ENCODE measurements at regions not wholly inside any gene's neighbourhood (a gene's known extent, or its start where the extent isn't known, plus 50 kb on each side); places are given as distances from the start of the nearest gene placed in this dataset.

GRCh38 chr12:27896419-27896990 is 76.0 kb downstream of the PTHLH start:
- no peak for DNase-seq (ENCODE audit: low spot score)
- intact Hi-C loops (cut with DNase I): no loop called here
- Histone ChIP-seq H3K9me3 (no peaks in the 10 kb centered on the region), H3K36me3 (no peaks in the 10 kb centered on the region), H3K4me3 (no peak overlapping the region), H3K27me3 (replicated peaks; ENCODE audit: insufficient read depth) (no peaks in the 10 kb centered on the region), H3K27ac (no peak overlapping the region), H3K4me1 (replicated peaks) (no peaks in the 10 kb centered on the region)
- WGBS: 78% methylated on average over 3 of the region's 3 CpGs
- TF ChIP-seq POLR2A (IDR thresholded peaks at IDR 0.05) (no peak), POLR2AphosphoS5 (IDR thresholded peaks at IDR 0.05) (no peak), CTCF (IDR thresholded peaks at IDR 0.05) (no peak)

- H3K9me3 ChIP-seq: no peaks in the 10 kb centered on the region
- H3K4me1 ChIP-seq (replicated peaks): no peaks in the 10 kb centered on the region
- no peak for TF ChIP-seq CTCF (IDR thresholded peaks at IDR 0.05)
- TF ChIP-seq POLR2AphosphoS5 (IDR thresholded peaks at IDR 0.05): no peak
- no peak for TF ChIP-seq POLR2A (IDR thresholded peaks at IDR 0.05)
- intact Hi-C loops (cut with DNase I): no loop called here
- WGBS: 80% methylated on average over 3 of the region's 3 CpGs
- no peaks in the 10 kb centered on the region for H3K27me3 ChIP-seq (replicated peaks; ENCODE audit: insufficient read depth)
- H3K27ac ChIP-seq: no peak overlapping the region
- DNase-seq (ENCODE audit: low spot score): no peak
- H3K4me3 ChIP-seq: no peak overlapping the region
- no peaks in the 10 kb centered on the region for H3K36me3 ChIP-seq
Measured at GRCh38 chr12:27894309-27894708, 78.2 kb downstream of the PTHLH start.

GRCh38 chr12:27879708-27880107 is 92.8 kb downstream of the PTHLH start:
- Histone ChIP-seq H3K9me3 (no peaks in the 10 kb centered on the region), H3K36me3 (no peaks in the 10 kb centered on the region), H3K4me1 (replicated peaks) (no peaks in the 10 kb centered on the region), H3K27ac (no peak overlapping the region), H3K27me3 (replicated peaks; ENCODE audit: insufficient read depth) (no peaks in the 10 kb centered on the region), H3K4me3 (no peak overlapping the region)
- intact Hi-C loops (cut with DNase I): no loop called here
- no peak for DNase-seq (ENCODE audit: low spot score)
- TF ChIP-seq POLR2A (IDR thresholded peaks at IDR 0.05) (no peak), CTCF (IDR thresholded peaks at IDR 0.05) (no peak), POLR2AphosphoS5 (IDR thresholded peaks at IDR 0.05) (no peak)

- 0% methylated on average over 2 of the region's 2 CpGs for WGBS
- H3K9me3 ChIP-seq: no peaks in the 10 kb centered on the region
- no peaks in the 10 kb centered on the region for H3K4me1 ChIP-seq (replicated peaks)
- no peaks in the 10 kb centered on the region for H3K36me3 ChIP-seq
- intact Hi-C loops (cut with DNase I): no loop called here
- no peak overlapping the region for H3K27ac ChIP-seq
- H3K4me3 ChIP-seq: no peak overlapping the region
- TF ChIP-seq POLR2AphosphoS5 (IDR thresholded peaks at IDR 0.05) (no peak), POLR2A (IDR thresholded peaks at IDR 0.05) (no peak), CTCF (IDR thresholded peaks at IDR 0.05) (no peak)
- H3K27me3 ChIP-seq (replicated peaks; ENCODE audit: insufficient read depth): no peaks in the 10 kb centered on the region
- DNase-seq (ENCODE audit: low spot score): no peak
Measured at GRCh38 chr12:27875677-27876076, 95.6 kb upstream of the MANSC4 start.

GRCh38 chr12:27873010-27873409 is 93.0 kb upstream of the MANSC4 start:
- DNase-seq (ENCODE audit: low spot score): no peak
- H3K4me1 ChIP-seq (replicated peaks): no peaks in the 10 kb centered on the region
- no peaks in the 10 kb centered on the region for H3K9me3 ChIP-seq
- no peaks in the 10 kb centered on the region for H3K36me3 ChIP-seq
- H3K27ac ChIP-seq: no peak overlapping the region
- no peak overlapping the region for H3K4me3 ChIP-seq
- intact Hi-C loops (cut with DNase I): no loop called here
- H3K27me3 ChIP-seq (replicated peaks; ENCODE audit: insufficient read depth): no peaks in the 10 kb centered on the region
- TF ChIP-seq CTCF (IDR thresholded peaks at IDR 0.05) (no peak), POLR2A (IDR thresholded peaks at IDR 0.05) (no peak), POLR2AphosphoS5 (IDR thresholded peaks at IDR 0.05) (no peak)
- 93% methylated on average over 6 of the region's 6 CpGs for WGBS

Measured in prostate gland (tissue), 2 donors.